Ascending aorta (tissue), 2 donors: ENCODE measurements at regions not wholly inside any gene's neighbourhood (a gene's known extent, or its start where the extent isn't known, plus 50 kb on each side); places are given as distances from the start of the nearest gene placed in this dataset.

Experiments used
- DNase-seq, 2 donors: peaks; one replicate each; pipeline ENCODE4 v3.0.0-alpha.2; 2019; ENCODE audit warnings: low spot score in 2 of 2
- H3K27ac ChIP-seq, 2 donors: fragments of 200-600 bp; sonication (generic); one replicate each; pipeline ENCODE4 v1.5.1; 2016 to 2017; ENCODE audit warnings: mild to moderate bottlenecking in 1 of 2
- H3K27me3 ChIP-seq: fragments of 200-600 bp; sonication (generic); one replicate; pipeline ENCODE4 v1.5.1; 2017
- H3K36me3 ChIP-seq, 2 donors: fragments of 200-600 bp; sonication (generic); one replicate each; pipeline ENCODE4 v1.5.1; 2016
- H3K4me1 ChIP-seq, 2 donors: fragments of 200-600 bp; sonication (generic); one replicate each; pipeline ENCODE4 v1.5.1; 2016 to 2017; ENCODE audit warnings: mild to moderate bottlenecking in 1 of 2
- H3K4me3 ChIP-seq, 2 donors: fragments of 200-600 bp; sonication (generic); one replicate each; pipeline ENCODE4 v1.5.1; 2016 to 2017; ENCODE audit warnings: mild to moderate bottlenecking in 1 of 2
- H3K9me3 ChIP-seq, 2 donors: fragments of 200-600 bp; sonication (generic); one replicate each; pipeline ENCODE4 v1.5.1; 2016
- intact Hi-C: fragments of 100-400 bp; cut with DNase I; formaldehyde crosslinking; loops from one replicate; pipeline ENCODE4 v1.15.1; 2023
- TF ChIP-seq, protein P1 (sequence below), 3 experiments: fragments of 200-600 bp in 2 of 3; fragments of 450-650 bp in 1 of 3; sonication (generic) in 2 of 3; IDR thresholded peaks; one replicate each; pipeline ENCODE4 v1.5.1; 2016 to 2019; ENCODE audit warnings: antibody characterized with exemption in 3 of 3, mild to moderate bottlenecking in 1 of 3, moderate library complexity in 1 of 3

GRCh38 chr21:35692311-35692710 lies 368.0 kb downstream of the SETD4 start:
- Histone ChIP-seq H3K4me1 (no peaks in the 10 kb centered on the region), H3K36me3 (no peaks in the 10 kb centered on the region), H3K27me3 (no peaks in the 10 kb centered on the region), H3K27ac (no peak overlapping the region), H3K9me3 (no peaks in the 10 kb centered on the region), H3K4me3 (no peak overlapping the region)
- DNase-seq = no peak
- intact Hi-C loops = no loop called here
- TF ChIP-seq, protein P1, sequence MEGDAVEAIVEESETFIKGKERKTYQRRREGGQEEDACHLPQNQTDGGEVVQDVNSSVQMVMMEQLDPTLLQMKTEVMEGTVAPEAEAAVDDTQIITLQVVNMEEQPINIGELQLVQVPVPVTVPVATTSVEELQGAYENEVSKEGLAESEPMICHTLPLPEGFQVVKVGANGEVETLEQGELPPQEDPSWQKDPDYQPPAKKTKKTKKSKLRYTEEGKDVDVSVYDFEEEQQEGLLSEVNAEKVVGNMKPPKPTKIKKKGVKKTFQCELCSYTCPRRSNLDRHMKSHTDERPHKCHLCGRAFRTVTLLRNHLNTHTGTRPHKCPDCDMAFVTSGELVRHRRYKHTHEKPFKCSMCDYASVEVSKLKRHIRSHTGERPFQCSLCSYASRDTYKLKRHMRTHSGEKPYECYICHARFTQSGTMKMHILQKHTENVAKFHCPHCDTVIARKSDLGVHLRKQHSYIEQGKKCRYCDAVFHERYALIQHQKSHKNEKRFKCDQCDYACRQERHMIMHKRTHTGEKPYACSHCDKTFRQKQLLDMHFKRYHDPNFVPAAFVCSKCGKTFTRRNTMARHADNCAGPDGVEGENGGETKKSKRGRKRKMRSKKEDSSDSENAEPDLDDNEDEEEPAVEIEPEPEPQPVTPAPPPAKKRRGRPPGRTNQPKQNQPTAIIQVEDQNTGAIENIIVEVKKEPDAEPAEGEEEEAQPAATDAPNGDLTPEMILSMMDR (IDR thresholded peaks at IDR 0.05) = no peak

GRCh38 chr21:35690436-35690835 lies 369.9 kb downstream of the SETD4 start:
- H3K4me1 ChIP-seq = no peaks in the 10 kb centered on the region
- DNase-seq = no peak
- H3K9me3 ChIP-seq = no peaks in the 10 kb centered on the region
- H3K36me3 ChIP-seq = no peaks in the 10 kb centered on the region
- intact Hi-C loops = no loop called here
- H3K4me3 ChIP-seq = no peak overlapping the region
- H3K27me3 ChIP-seq = no peaks in the 10 kb centered on the region
- TF ChIP-seq, protein P1 (IDR thresholded peaks at IDR 0.05) = no peak
- no peak overlapping the region for H3K27ac ChIP-seq

DNA sequence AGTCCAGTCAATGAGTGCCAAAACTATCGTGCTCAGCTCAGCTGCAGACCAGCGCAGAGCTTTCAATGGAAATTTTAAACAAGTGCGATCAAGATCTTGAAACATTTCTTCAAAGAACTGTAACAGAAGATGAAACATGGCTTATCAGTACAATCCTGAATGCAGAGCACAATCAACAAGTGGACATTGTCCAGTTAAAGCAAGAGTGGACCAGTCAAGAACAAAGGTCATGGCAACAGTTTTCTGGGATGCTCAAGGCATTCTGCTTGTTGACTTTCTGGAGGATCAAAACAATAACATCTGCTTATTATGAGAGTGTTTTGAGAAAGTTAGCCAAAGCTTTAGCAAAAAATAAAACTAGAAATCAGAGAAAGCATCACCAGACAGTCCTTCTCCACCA lies 374.2 kb downstream of the SETD4 start:
- TF ChIP-seq, protein P1 (IDR thresholded peaks at IDR 0.05) = no peak
- Histone ChIP-seq H3K4me3 (no peak overlapping the region), H3K36me3 (no peaks in the 10 kb centered on the region), H3K9me3 (no peaks in the 10 kb centered on the region), H3K27ac (no peak overlapping the region), H3K27me3 (no peaks in the 10 kb centered on the region), H3K4me1 (no peaks in the 10 kb centered on the region)
- DNase-seq = no peak
- intact Hi-C loops = no loop called here

DNA sequence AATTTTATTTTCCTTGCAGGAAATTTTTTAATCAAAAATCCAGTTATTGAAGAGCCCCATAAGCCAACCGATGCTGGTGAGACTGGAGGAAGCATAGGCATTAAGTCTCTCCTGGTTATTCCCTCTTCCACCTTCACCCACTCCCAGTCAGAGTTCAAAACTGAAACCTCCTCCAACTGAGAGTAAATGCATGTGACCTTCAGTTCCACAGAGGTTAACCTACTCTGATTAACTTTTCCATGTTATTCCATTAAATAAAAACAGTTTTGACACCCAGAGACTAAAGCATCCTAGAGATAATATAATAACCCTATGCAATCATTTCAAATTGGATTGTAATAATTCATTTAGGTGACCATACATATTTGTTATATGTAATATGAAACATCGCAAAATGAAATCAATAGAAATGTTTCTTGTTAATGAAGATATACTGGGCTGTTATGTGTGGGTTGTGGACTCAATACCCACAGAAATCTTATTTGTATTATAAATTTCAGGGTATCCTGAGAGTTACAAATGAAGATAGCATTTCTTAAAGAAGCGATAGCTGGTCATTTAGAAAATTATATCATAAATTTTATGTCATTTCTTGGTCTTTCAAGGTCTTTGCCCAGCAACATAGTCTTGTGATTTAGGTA lies 376.5 kb downstream of the SETD4 start:
- TF ChIP-seq, protein P1 (IDR thresholded peaks at IDR 0.05) = no peak
- H3K4me1 ChIP-seq = no peaks in the 10 kb centered on the region

GRCh38 chr21:35682904-35683549 lies 377.3 kb downstream of the SETD4 start:
- intact Hi-C loops = no loop called here
- no peaks in the 10 kb centered on the region for H3K27me3 ChIP-seq

More for the DNA sequence above, 376.5 kb downstream of the SETD4 start:
- H3K36me3 ChIP-seq = no peaks in the 10 kb centered on the region
- no peaks in the 10 kb centered on the region for H3K27me3 ChIP-seq
- no peak overlapping the region for H3K4me3 ChIP-seq
- no peak for DNase-seq
- intact Hi-C loops = no loop called here
- H3K9me3 ChIP-seq = no peaks in the 10 kb centered on the region
- no peak overlapping the region for H3K27ac ChIP-seq

More at GRCh38 chr21:35682904-35683549, 377.3 kb downstream of the SETD4 start:
- H3K4me1 ChIP-seq = no peaks in the 10 kb centered on the region
- no peaks in the 10 kb centered on the region for H3K9me3 ChIP-seq
- no peak for DNase-seq
- TF ChIP-seq, protein P1 (IDR thresholded peaks at IDR 0.05) = no peak
- H3K27ac ChIP-seq = no peak overlapping the region
- H3K36me3 ChIP-seq = no peaks in the 10 kb centered on the region
- H3K4me3 ChIP-seq = no peak overlapping the region
